Panc1 (cell line): ENCODE measurements at regions not wholly inside any gene's neighbourhood (a gene's known extent, or its start where the extent isn't known, plus 50 kb on each side); places are given as distances from the start of the nearest gene placed in this dataset.

ENCODE experiments used
- ATAC-seq: fragments of 200-7000 bp; cut with Tn5 transposase; 2 replicates; pipeline ENCODE4 v1.9.1; 2020; ENCODE audit warnings: mild to moderate bottlenecking, moderate library complexity
- BruUV-seq: library from RNA; stranded (reverse); fragments of 400-500 nt; replicated peaks from 2 replicates; lab custom pipeline; 2021; lab: Mats Ljungman, UMichigan
- CTCF ChIA-PET: fragments of 300-600 bp; sonication (Branson Sonifier 250); formaldehyde crosslinking; loops from one replicate; lab custom pipeline; 2022; ENCODE audit warnings: antibody characterized with exemption; lab: Charles Lee
- POLR2A ChIA-PET: fragments of 300-600 bp; sonication (Branson Sonifier 250); formaldehyde crosslinking; loops from one replicate; lab custom pipeline; 2022; ENCODE audit warnings: antibody characterized with exemption; lab: Charles Lee
- DNase-seq: peaks from one replicate; pipeline ENCODE4 v3.0.0-alpha.2; 2010; ENCODE audit warnings: low read depth, low spot score
- H3K27ac ChIP-seq: 2 replicates; pipeline ENCODE4 v1.5.1; 2011; ENCODE audit warnings: mild to moderate bottlenecking, low read length, inconsistent platforms
- H3K27me3 ChIP-seq: fragments of 200-500 bp; sonication (Bioruptor generic); 2 replicates; pipeline ENCODE4 v1.6.0; 2014; ENCODE audit warnings: low read length, inconsistent platforms; ENCODE audit not compliant: control insufficient read depth, insufficient read depth
- H3K36me3 ChIP-seq: fragments of 200-500 bp; sonication (Bioruptor generic); 2 replicates; pipeline ENCODE4 v1.5.1; 2014; ENCODE audit warnings: inconsistent platforms, mild to moderate bottlenecking, low read length, moderate library complexity; ENCODE audit not compliant: control insufficient read depth, insufficient read depth
- H3K4me1 ChIP-seq: 2 replicates; pipeline ENCODE4 v1.5.1; 2011; ENCODE audit warnings: inconsistent platforms, mild to moderate bottlenecking, low read length, moderate library complexity; ENCODE audit not compliant: control insufficient read depth, insufficient read depth
- H3K4me3 ChIP-seq, 2 experiments: 2 replicates each; pipeline ENCODE4 v1.5.1; 2011 to 2012; ENCODE audit warnings: low read depth in 2 of 2, low read length in 2 of 2, mild to moderate bottlenecking in 2 of 2, inconsistent platforms in 1 of 2, moderate library complexity in 1 of 2
- H3K9me3 ChIP-seq: fragments of 200-500 bp; sonication (Bioruptor generic); 2 replicates; pipeline ENCODE4 v1.5.1; 2014; ENCODE audit warnings: low read depth, mild to moderate bottlenecking, inconsistent platforms, low read length, moderate library complexity; ENCODE audit not compliant: control insufficient read depth, insufficient read depth
- CTCF ChIP-seq: fragments of 450-650 bp; IDR thresholded peaks from 2 replicates; pipeline ENCODE4 v1.5.1; 2017; ENCODE audit warnings: mild to moderate bottlenecking
- POLR2AphosphoS5 ChIP-seq: IDR thresholded peaks from 2 replicates; pipeline ENCODE4 v1.6.1; 2012; ENCODE audit warnings: mild to moderate bottlenecking, low read depth, low read length, moderate library complexity
- REST ChIP-seq, 2 experiments: IDR thresholded peaks; 2 replicates each; pipeline ENCODE4 v1.6.1; 2011 to 2012; ENCODE audit warnings: low read depth in 2 of 2, control low read depth in 1 of 2, low read length in 1 of 2, mild to moderate bottlenecking in 1 of 2, moderate library complexity in 1 of 2; ENCODE audit not compliant: insufficient read depth in 1 of 2
- SIN3A ChIP-seq: IDR thresholded peaks from 2 replicates; pipeline ENCODE4 v1.6.1; 2012; ENCODE audit warnings: low read depth, mild to moderate bottlenecking, low read length, moderate library complexity, borderline replicate concordance; ENCODE audit not compliant: insufficient read depth
- TCF7L2 ChIP-seq: IDR thresholded peaks from 2 replicates; pipeline ENCODE4 v1.6.1; 2011; ENCODE audit warnings: mild to moderate bottlenecking, low read depth, low read length, inconsistent platforms
- in situ Hi-C: cut with HindIII; loops from 2 replicates; pipeline ENCODE4 v1.10.0; 2016; ENCODE audit warnings: low sequenced_read_pairs, low pct_unique_long_range_greater_than_20kb
- intact Hi-C: fragments of 100-400 bp; cut with micrococcal nuclease; formaldehyde crosslinking; loops from one replicate; pipeline ENCODE4 v1.10.0; 2022; ENCODE audit not compliant: unreplicated experiment

GRCh38 chr19:22532388-22533300 is 101.5 kb upstream of the ZNF492 start:
- H3K4me1 ChIP-seq, result no peaks in the 10 kb centered on the region
- no peak overlapping the region for H3K4me3 ChIP-seq
- H3K36me3 ChIP-seq, result no peaks in the 10 kb centered on the region
- intact Hi-C loops, result no loop called here
- H3K27me3 ChIP-seq, result no peaks in the 10 kb centered on the region
- ATAC-seq (no peak), DNase-seq (no peak)
- POLR2A ChIA-PET, result no interaction called here
- in situ Hi-C loops, result no loop called here
- TF ChIP-seq CTCF, result no peak
- TF ChIP-seq SIN3A, result no peak
- TF ChIP-seq POLR2AphosphoS5, result no peak
- TF ChIP-seq REST (IDR thresholded peaks at IDR 0.05; ENCODE audit: insufficient read depth in 1 of 2, low read depth in 2 of 2, low read length in 1 of 2), result no peak
- no peak for TF ChIP-seq TCF7L2
- CTCF ChIA-PET, result no interaction called here
- H3K9me3 ChIP-seq, result peaks cover 3% of the 10 kb centered on the region; the same call in 1 of the 2 replicates
- no TSS peak for BruUV-seq
- no peak overlapping the region for H3K27ac ChIP-seq

- Histone ChIP-seq H3K27me3 (no peaks in the 10 kb centered on the region), H3K4me3 (no peak overlapping the region), H3K4me1 (no peaks in the 10 kb centered on the region), H3K9me3 (no peaks in the 10 kb centered on the region), H3K36me3 (no peaks in the 10 kb centered on the region), H3K27ac (no peak overlapping the region)
- ATAC-seq (no peak), DNase-seq (no peak)
- TF ChIP-seq REST (IDR thresholded peaks at IDR 0.05; ENCODE audit: insufficient read depth in 1 of 2, low read depth in 2 of 2, low read length in 1 of 2), result no peak
- TF ChIP-seq TCF7L2, result no peak
- no peak for TF ChIP-seq CTCF
- ChIA-PET CTCF (no interaction called here), POLR2A (no interaction called here)
- no TSS peak for BruUV-seq
- intact Hi-C loops (no loop called here), in situ Hi-C loops (no loop called here)
These were observed 104.1 kb upstream of the ZNF492 start for GRCh38 chr19:22530042-22530441.
